ENCODE measurements at regions not wholly inside any gene's neighbourhood (a gene's known extent, or its start where the extent isn't known, plus 50 kb on each side); places are given as distances from the start of the nearest gene placed in this dataset.

DNA sequence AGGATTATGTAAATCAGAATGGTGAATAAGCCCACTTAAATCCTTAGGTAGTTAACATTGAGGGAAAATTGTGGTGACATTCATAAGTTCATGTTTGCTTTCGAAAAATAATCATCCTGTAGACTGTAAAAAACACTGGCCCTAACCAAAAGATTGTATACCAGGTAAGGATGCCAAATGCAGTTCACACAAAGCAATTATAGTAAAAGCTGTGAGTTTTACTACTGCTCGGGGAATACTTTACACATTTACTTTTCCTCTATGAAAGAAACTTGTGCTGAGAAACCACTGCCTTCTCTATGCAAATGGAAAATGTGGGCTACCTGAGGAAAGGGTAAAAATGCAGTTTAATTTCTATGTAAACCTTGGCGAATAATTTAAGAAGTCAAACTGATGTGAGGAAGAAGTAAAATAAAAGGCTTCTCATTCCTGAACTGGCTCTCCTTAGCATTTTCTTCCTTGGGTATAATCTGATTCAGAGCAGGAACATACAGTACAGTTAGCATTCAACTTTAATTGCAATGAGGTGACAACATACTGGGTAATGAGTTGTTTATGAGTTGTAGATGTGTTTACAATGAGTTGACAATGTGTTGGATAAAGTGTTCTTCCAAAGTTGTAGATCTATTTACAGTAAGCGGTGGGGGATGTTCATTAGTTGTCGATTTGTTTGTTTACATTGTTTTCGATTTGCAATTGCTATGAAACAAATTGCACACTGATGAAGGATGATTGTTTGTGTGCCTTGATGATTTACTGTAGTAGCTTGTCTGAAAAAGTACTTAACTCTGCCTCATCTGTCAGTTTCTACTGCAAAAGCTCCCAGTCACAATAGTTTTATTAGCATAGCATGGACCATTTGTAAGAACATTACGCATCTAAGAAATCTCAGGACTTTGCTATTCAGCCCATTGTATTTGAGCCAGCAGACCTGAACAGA is 453.0 kb upstream of the DPH6 start:
- CTCF ChIA-PET: no interaction called here
- no TSS peak for BruUV-seq (replicated peaks)
- DNase-seq (ENCODE audit: low read depth, low spot score) (no peak), ATAC-seq (no peak), FAIRE-seq (no peak)
- no peaks in the 10 kb centered on the region for H3K27me3 ChIP-seq (replicated peaks in 1 of 2; ENCODE audit: control insufficient read depth in 2 of 2, insufficient read depth in 2 of 2, low read length in 1 of 2)
- H3K27ac ChIP-seq (ENCODE audit: control insufficient read depth, insufficient read depth): no peak overlapping the region
- in situ Hi-C loops (cut with MboI) (no loop called here), intact Hi-C loops (cut with micrococcal nuclease; ENCODE audit: unreplicated experiment) (no loop called here)
- RAD21 ChIA-PET (ENCODE audit: unreplicated experiment): no interaction called here
- H3K9me3 ChIP-seq (replicated peaks; ENCODE audit: control insufficient read depth, insufficient read depth, low read length): no peaks in the 10 kb centered on the region
- no peaks in the 10 kb centered on the region for H4K20me1 ChIP-seq (ENCODE audit: control insufficient read depth, insufficient read depth)
- no peaks in the 10 kb centered on the region for H3K79me2 ChIP-seq (ENCODE audit: control insufficient read depth, insufficient read depth, low read length)
- no peak overlapping the region for H3K4me2 ChIP-seq (ENCODE audit: control insufficient read depth, insufficient read depth)
- POLR2A ChIA-PET: no interaction called here
- SMC1A ChIA-PET (ENCODE audit: uncharacterized antibody, unreplicated experiment): no interaction called here
- H3K4me1 ChIP-seq (ENCODE audit: control insufficient read depth, insufficient read depth, low read length): no peaks in the 10 kb centered on the region
- no peaks in the 10 kb centered on the region for H3K36me3 ChIP-seq (ENCODE audit: control insufficient read depth in 2 of 2, insufficient read depth in 2 of 2, low read length in 1 of 2)
- no peak overlapping the region for H2AFZ ChIP-seq (ENCODE audit: control insufficient read depth, low read depth, low read length)
- no peak overlapping the region for H3K9ac ChIP-seq (ENCODE audit: control insufficient read depth, insufficient read depth, low read length)
- no peak overlapping the region for H3K4me3 ChIP-seq
- WGBS (ENCODE audit: insufficient coverage, insufficient replicate concordance, low lambda C conversion rate, missing lambda C conversion rate): 57% methylated on average over 7 of the region's 7 CpGs
- TF ChIP-seq RELA (IDR thresholded peaks at IDR 0.05; ENCODE audit: borderline replicate concordance, partially characterized antibody) (no peak), CBX3 (IDR thresholded peaks at IDR 0.05; ENCODE audit: borderline replicate concordance, low read depth) (no peak), CREB1 (IDR thresholded peaks at IDR 0.05; ENCODE audit: low read depth) (no peak), NFXL1 (IDR thresholded peaks at IDR 0.05; ENCODE audit: borderline replicate concordance) (no peak), RAD51 (IDR thresholded peaks at IDR 0.05) (no peak), LARP7 (IDR thresholded peaks at IDR 0.05) (no peak), RUNX3 (IDR thresholded peaks at IDR 0.05; ENCODE audit: low read length) (no peak), BACH1 (IDR thresholded peaks at IDR 0.05; ENCODE audit: borderline replicate concordance) (no peak), SIX5 (IDR thresholded peaks at IDR 0.05; ENCODE audit: low read depth, low read length, severe bottlenecking) (no peak)
- TF ChIP-seq, protein P1, sequence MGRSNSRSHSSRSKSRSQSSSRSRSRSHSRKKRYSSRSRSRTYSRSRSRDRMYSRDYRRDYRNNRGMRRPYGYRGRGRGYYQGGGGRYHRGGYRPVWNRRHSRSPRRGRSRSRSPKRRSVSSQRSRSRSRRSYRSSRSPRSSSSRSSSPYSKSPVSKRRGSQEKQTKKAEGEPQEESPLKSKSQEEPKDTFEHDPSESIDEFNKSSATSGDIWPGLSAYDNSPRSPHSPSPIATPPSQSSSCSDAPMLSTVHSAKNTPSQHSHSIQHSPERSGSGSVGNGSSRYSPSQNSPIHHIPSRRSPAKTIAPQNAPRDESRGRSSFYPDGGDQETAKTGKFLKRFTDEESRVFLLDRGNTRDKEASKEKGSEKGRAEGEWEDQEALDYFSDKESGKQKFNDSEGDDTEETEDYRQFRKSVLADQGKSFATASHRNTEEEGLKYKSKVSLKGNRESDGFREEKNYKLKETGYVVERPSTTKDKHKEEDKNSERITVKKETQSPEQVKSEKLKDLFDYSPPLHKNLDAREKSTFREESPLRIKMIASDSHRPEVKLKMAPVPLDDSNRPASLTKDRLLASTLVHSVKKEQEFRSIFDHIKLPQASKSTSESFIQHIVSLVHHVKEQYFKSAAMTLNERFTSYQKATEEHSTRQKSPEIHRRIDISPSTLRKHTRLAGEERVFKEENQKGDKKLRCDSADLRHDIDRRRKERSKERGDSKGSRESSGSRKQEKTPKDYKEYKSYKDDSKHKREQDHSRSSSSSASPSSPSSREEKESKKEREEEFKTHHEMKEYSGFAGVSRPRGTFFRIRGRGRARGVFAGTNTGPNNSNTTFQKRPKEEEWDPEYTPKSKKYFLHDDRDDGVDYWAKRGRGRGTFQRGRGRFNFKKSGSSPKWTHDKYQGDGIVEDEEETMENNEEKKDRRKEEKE (IDR thresholded peaks at IDR 0.05): no peak
- TF ChIP-seq, protein P2, sequence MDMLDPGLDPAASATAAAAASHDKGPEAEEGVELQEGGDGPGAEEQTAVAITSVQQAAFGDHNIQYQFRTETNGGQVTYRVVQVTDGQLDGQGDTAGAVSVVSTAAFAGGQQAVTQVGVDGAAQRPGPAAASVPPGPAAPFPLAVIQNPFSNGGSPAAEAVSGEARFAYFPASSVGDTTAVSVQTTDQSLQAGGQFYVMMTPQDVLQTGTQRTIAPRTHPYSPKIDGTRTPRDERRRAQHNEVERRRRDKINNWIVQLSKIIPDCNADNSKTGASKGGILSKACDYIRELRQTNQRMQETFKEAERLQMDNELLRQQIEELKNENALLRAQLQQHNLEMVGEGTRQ (IDR thresholded peaks at IDR 0.05; ENCODE audit: borderline replicate concordance, low read depth, low read length): no peak
- TF ChIP-seq, protein P3, sequence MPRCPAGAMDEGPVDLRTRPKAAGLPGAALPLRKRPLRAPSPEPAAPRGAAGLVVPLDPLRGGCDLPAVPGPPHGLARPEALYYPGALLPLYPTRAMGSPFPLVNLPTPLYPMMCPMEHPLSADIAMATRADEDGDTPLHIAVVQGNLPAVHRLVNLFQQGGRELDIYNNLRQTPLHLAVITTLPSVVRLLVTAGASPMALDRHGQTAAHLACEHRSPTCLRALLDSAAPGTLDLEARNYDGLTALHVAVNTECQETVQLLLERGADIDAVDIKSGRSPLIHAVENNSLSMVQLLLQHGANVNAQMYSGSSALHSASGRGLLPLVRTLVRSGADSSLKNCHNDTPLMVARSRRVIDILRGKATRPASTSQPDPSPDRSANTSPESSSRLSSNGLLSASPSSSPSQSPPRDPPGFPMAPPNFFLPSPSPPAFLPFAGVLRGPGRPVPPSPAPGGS (IDR thresholded peaks at IDR 0.05; ENCODE audit: borderline replicate concordance, insufficient read depth, low read depth, low read length, poor library complexity, severe bottlenecking): no peak
- TF ChIP-seq, protein P4, sequence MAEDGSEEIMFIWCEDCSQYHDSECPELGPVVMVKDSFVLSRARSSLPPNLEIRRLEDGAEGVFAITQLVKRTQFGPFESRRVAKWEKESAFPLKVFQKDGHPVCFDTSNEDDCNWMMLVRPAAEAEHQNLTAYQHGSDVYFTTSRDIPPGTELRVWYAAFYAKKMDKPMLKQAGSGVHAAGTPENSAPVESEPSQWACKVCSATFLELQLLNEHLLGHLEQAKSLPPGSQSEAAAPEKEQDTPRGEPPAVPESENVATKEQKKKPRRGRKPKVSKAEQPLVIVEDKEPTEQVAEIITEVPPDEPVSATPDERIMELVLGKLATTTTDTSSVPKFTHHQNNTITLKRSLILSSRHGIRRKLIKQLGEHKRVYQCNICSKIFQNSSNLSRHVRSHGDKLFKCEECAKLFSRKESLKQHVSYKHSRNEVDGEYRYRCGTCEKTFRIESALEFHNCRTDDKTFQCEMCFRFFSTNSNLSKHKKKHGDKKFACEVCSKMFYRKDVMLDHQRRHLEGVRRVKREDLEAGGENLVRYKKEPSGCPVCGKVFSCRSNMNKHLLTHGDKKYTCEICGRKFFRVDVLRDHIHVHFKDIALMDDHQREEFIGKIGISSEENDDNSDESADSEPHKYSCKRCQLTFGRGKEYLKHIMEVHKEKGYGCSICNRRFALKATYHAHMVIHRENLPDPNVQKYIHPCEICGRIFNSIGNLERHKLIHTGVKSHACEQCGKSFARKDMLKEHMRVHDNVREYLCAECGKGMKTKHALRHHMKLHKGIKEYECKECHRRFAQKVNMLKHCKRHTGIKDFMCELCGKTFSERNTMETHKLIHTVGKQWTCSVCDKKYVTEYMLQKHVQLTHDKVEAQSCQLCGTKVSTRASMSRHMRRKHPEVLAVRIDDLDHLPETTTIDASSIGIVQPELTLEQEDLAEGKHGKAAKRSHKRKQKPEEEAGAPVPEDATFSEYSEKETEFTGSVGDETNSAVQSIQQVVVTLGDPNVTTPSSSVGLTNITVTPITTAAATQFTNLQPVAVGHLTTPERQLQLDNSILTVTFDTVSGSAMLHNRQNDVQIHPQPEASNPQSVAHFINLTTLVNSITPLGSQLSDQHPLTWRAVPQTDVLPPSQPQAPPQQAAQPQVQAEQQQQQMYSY (CRISPR knock-in tag; IDR thresholded peaks at IDR 0.05): no peak

Measured in GM12878 (cell line).